SK-N-MC (cell line): ENCODE measurements at regions not wholly inside any gene's neighbourhood (a gene's known extent, or its start where the extent isn't known, plus 50 kb on each side); places are given as distances from the start of the nearest gene placed in this dataset.
"Not testable (repeated sequence)": the region's sequence is repeated elsewhere in the genome, so short reads cannot be mapped to it uniquely, and the experiment has no call there.

Source experiments
- EZH2 ChIP-seq: fragments of 200-600 bp; sonication (generic); IDR thresholded peaks from one replicate; pipeline ENCODE4 v1.6.1; 2017; ENCODE audit warnings: antibody characterized with exemption
- POLR2AphosphoS5 ChIP-seq: IDR thresholded peaks from 2 replicates; pipeline ENCODE4 v1.6.1; 2012; ENCODE audit warnings: mild to moderate bottlenecking, low read depth, low read length, borderline replicate concordance

- TF ChIP-seq EZH2, POLR2AphosphoS5: not testable (repeated sequence)
Observed at GRCh38 chr21:27860314-27860955, 893.5 kb upstream of the ADAMTS5 start.
